Loucy (cell line): ENCODE measurements at regions not wholly inside any gene's neighbourhood (a gene's known extent, or its start where the extent isn't known, plus 50 kb on each side); places are given as distances from the start of the nearest gene placed in this dataset.
A peak's percentile ranks its signal among the peaks of the same experiment; 100 is the strongest.

ENCODE experiments used
- H2AFZ ChIP-seq: fragments of 200-600 bp; sonication (generic); 2 replicates; pipeline ENCODE4 v1.6.0; 2016; ENCODE audit warnings: antibody characterized with exemption, mild to moderate bottlenecking, low read length, moderate library complexity
- H3F3A ChIP-seq: fragments of 200-600 bp; 2 replicates; pipeline ENCODE4 v1.6.0; 2016; ENCODE audit warnings: antibody characterized with exemption, low read depth, mild to moderate bottlenecking
- H3K27me3 ChIP-seq: fragments of 200-600 bp; sonication (generic); 2 replicates; pipeline ENCODE4 v1.6.1; 2014; ENCODE audit warnings: low read length, mild to moderate bottlenecking; ENCODE audit not compliant: insufficient read depth, poor library complexity, severe bottlenecking
- H3K36me3 ChIP-seq: fragments of 200-600 bp; sonication (generic); 2 replicates; pipeline ENCODE4 v1.6.1; 2016; ENCODE audit warnings: low read length; ENCODE audit not compliant: insufficient read depth
- H3K4me1 ChIP-seq: fragments of 200-600 bp; sonication (generic); 2 replicates; pipeline ENCODE4 v1.5.1; 2014; ENCODE audit warnings: low read length, mild to moderate bottlenecking; ENCODE audit not compliant: insufficient read depth, poor library complexity, severe bottlenecking
- H3K4me2 ChIP-seq: fragments of 200-600 bp; sonication (generic); 2 replicates; pipeline ENCODE4 v1.6.0; 2014; ENCODE audit warnings: antibody characterized with exemption, low read length, low read depth, mild to moderate bottlenecking; ENCODE audit not compliant: poor library complexity, severe bottlenecking
- H3K4me3 ChIP-seq: fragments of 200-600 bp; sonication (generic); 2 replicates; pipeline ENCODE4 v1.5.1; 2014; ENCODE audit warnings: low read length, mild to moderate bottlenecking, mixed read lengths; ENCODE audit not compliant: poor library complexity, severe bottlenecking
- H3K79me2 ChIP-seq: fragments of 200-600 bp; sonication (generic); 2 replicates; pipeline ENCODE4 v1.6.1; 2014; ENCODE audit warnings: low read length; ENCODE audit not compliant: insufficient read depth
- H3K9ac ChIP-seq: fragments of 200-600 bp; sonication (generic); 2 replicates; pipeline ENCODE4 v1.6.0; 2014; ENCODE audit warnings: mild to moderate bottlenecking, low read depth, low read length, moderate library complexity; ENCODE audit not compliant: poor library complexity, severe bottlenecking
- H3K9me2 ChIP-seq: fragments of 200-600 bp; sonication (generic); replicated peaks from 2 replicates; pipeline ENCODE4 v1.6.1; 2016; ENCODE audit warnings: low read depth, low read length, mixed read lengths
- H3K9me3 ChIP-seq: fragments of 200-600 bp; sonication (generic); 2 replicates; pipeline ENCODE4 v1.6.1; 2014; ENCODE audit warnings: mild to moderate bottlenecking, antibody characterized with exemption, low read length, low read depth; ENCODE audit not compliant: insufficient read depth
- H4K20me1 ChIP-seq: fragments of 200-600 bp; sonication (generic); 2 replicates; pipeline ENCODE4 v1.6.0; 2014; ENCODE audit warnings: antibody characterized with exemption, low read length, mild to moderate bottlenecking; ENCODE audit not compliant: insufficient read depth, poor library complexity, severe bottlenecking
- EZH2phosphoT487 ChIP-seq: fragments of 200-600 bp; IDR thresholded peaks from 2 replicates; pipeline ENCODE4 v1.6.1; 2018; ENCODE audit warnings: antibody characterized with exemption, mild to moderate bottlenecking, moderate library complexity, borderline replicate concordance
- TF ChIP-seq, protein P1 (sequence below): fragments of 200-600 bp; sonication (generic); conservative IDR thresholded peaks from 2 replicates; pipeline ENCODE4 v1.5.1; 2014; ENCODE audit warnings: mild to moderate bottlenecking, antibody characterized with exemption, low read length

- Histone ChIP-seq H3K9ac (no peak overlapping the region), H3K79me2 (no peaks in the 10 kb centered on the region), H3K36me3 (no peaks in the 10 kb centered on the region), H3K9me3 (no peaks in the 10 kb centered on the region), H3K4me2 (no peak overlapping the region), H3K4me3 (no peak overlapping the region), H3K4me1 (no peaks in the 10 kb centered on the region), H2AFZ (no peak overlapping the region), H4K20me1 (no peaks in the 10 kb centered on the region), H3K9me2 (no peaks in the 10 kb centered on the region), H3F3A (no peaks in the 10 kb centered on the region), H3K27me3 (no peaks in the 10 kb centered on the region)
- TF ChIP-seq, protein P1, sequence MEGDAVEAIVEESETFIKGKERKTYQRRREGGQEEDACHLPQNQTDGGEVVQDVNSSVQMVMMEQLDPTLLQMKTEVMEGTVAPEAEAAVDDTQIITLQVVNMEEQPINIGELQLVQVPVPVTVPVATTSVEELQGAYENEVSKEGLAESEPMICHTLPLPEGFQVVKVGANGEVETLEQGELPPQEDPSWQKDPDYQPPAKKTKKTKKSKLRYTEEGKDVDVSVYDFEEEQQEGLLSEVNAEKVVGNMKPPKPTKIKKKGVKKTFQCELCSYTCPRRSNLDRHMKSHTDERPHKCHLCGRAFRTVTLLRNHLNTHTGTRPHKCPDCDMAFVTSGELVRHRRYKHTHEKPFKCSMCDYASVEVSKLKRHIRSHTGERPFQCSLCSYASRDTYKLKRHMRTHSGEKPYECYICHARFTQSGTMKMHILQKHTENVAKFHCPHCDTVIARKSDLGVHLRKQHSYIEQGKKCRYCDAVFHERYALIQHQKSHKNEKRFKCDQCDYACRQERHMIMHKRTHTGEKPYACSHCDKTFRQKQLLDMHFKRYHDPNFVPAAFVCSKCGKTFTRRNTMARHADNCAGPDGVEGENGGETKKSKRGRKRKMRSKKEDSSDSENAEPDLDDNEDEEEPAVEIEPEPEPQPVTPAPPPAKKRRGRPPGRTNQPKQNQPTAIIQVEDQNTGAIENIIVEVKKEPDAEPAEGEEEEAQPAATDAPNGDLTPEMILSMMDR: no peak
- no peak for TF ChIP-seq EZH2phosphoT487
Observed at GRCh38 chr6:145132709-145133108, 602.6 kb downstream of the EPM2A start.

DNA sequence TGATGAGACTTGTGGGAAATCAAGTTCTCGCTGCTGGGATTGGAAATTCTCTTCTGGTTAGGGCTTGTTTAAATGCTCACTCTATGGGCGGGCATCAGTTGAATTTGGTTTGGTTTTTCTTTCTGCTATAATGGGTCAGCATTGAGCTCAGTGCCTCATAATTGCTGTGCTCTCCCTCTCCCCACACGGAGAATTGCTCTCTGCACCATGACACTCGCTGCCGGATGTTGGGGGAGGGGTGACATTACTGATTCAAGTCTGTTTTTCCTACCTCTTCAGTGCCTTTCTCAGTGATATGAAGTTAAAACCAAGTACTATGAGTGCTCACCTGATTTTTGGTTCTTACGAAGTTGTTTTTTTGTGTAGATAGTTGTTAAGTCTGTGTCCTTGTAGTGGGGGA is 599.6 kb downstream of the EPM2A start:
- H3F3A ChIP-seq: no peaks in the 10 kb centered on the region
- H2AFZ ChIP-seq: no peak overlapping the region
- no peaks in the 10 kb centered on the region for H4K20me1 ChIP-seq

DNA sequence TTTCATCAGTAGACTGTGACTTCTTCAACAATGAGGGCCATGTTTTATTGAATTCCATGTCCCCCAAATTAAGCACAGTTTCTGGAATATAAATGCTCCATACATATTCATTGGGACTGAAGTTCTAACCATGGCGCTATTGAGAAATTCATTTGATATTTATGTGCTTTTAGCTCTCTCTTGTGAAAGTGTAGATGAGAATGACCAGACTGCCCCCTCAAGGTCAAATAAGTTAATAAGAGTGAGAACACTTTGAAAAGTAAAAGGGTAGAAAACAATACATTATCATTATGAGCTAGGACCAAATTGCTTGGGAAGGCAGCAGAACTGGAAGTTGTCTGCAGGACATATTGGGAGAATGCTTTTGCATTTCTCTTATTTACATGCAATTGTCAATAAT is 597.9 kb downstream of the EPM2A start:
- no peaks in the 10 kb centered on the region for H3K9me2 ChIP-seq
- no peaks in the 10 kb centered on the region for H3K4me1 ChIP-seq
- H2AFZ ChIP-seq: no peak overlapping the region
- TF ChIP-seq, protein P1: peak; percentile 62
- no peak for TF ChIP-seq EZH2phosphoT487
- no peaks in the 10 kb centered on the region for H3F3A ChIP-seq
- H3K9ac ChIP-seq: no peak overlapping the region
- no peaks in the 10 kb centered on the region for H3K9me3 ChIP-seq
- H3K27me3 ChIP-seq: no peaks in the 10 kb centered on the region
- no peak overlapping the region for H3K4me2 ChIP-seq
- H3K79me2 ChIP-seq: no peaks in the 10 kb centered on the region
- H4K20me1 ChIP-seq: no peaks in the 10 kb centered on the region
- no peaks in the 10 kb centered on the region for H3K36me3 ChIP-seq
- no peak overlapping the region for H3K4me3 ChIP-seq

More for the DNA sequence above, 599.6 kb downstream of the EPM2A start:
- Histone ChIP-seq H3K9me2 (no peaks in the 10 kb centered on the region), H3K27me3 (no peaks in the 10 kb centered on the region), H3K9ac (no peak overlapping the region), H3K4me3 (no peak overlapping the region), H3K36me3 (no peaks in the 10 kb centered on the region), H3K4me1 (no peaks in the 10 kb centered on the region), H3K4me2 (no peak overlapping the region), H3K9me3 (no peaks in the 10 kb centered on the region), H3K79me2 (no peaks in the 10 kb centered on the region)
- TF ChIP-seq, protein P1: no peak
- TF ChIP-seq EZH2phosphoT487: no peak
